GM19099 (cell line): ENCODE measurements at regions not wholly inside any gene's neighbourhood (a gene's known extent, or its start where the extent isn't known, plus 50 kb on each side); places are given as distances from the start of the nearest gene placed in this dataset.

Experiments used
- POLR2A ChIP-seq: IDR thresholded peaks from 3 replicates; pipeline ENCODE4 v1.6.1; 2011; ENCODE audit warnings: low read depth; ENCODE audit not compliant: insufficient read length; ENCODE audit errors: extremely low read depth

GRCh38 chr9:38318759-38319495, 73.6 kb upstream of the ALDH1B1 start:
- peak; percentile 37 for TF ChIP-seq POLR2A

- TF ChIP-seq POLR2A = no peak
Observed at GRCh38 chr9:38316166-38316780, 76.2 kb upstream of the ALDH1B1 start.

- no peak for TF ChIP-seq POLR2A
Observed at GRCh38 chr9:38315085-38315595, 77.4 kb upstream of the ALDH1B1 start.

GRCh38 chr9:38313421-38313820, 79.1 kb upstream of the ALDH1B1 start:
- no peak for TF ChIP-seq POLR2A

GRCh38 chr9:38312406-38312805, 80.1 kb upstream of the ALDH1B1 start:
- TF ChIP-seq POLR2A = no peak

- TF ChIP-seq POLR2A = no peak
Observed at GRCh38 chr9:38311382-38312270, 80.9 kb upstream of the ALDH1B1 start.

- TF ChIP-seq POLR2A = no peak
Observed at GRCh38 chr9:38309324-38310195, 82.9 kb upstream of the ALDH1B1 start.

- TF ChIP-seq POLR2A = no peak
Observed at GRCh38 chr9:38308136-38308535, 84.4 kb upstream of the ALDH1B1 start.

GRCh38 chr9:38306899-38307298, 85.6 kb upstream of the ALDH1B1 start:
- no peak for TF ChIP-seq POLR2A

GRCh38 chr9:38305582-38305981, 86.9 kb upstream of the ALDH1B1 start:
- no peak for TF ChIP-seq POLR2A

- no peak for TF ChIP-seq POLR2A
Observed at GRCh38 chr9:38301376-38302106, 91.0 kb upstream of the ALDH1B1 start.

GRCh38 chr9:38299856-38300255, 92.6 kb upstream of the ALDH1B1 start:
- TF ChIP-seq POLR2A = no peak

GRCh38 chr9:38298904-38299303, 93.6 kb upstream of the ALDH1B1 start:
- TF ChIP-seq POLR2A = no peak

GRCh38 chr9:38298503-38298902, 94.0 kb upstream of the ALDH1B1 start:
- no peak for TF ChIP-seq POLR2A
